Upper lobe of left lung (tissue), 6 donors: ENCODE measurements at regions not wholly inside any gene's neighbourhood (a gene's known extent, or its start where the extent isn't known, plus 50 kb on each side); places are given as distances from the start of the nearest gene placed in this dataset.
"Not testable (repeated sequence)": the region's sequence is repeated elsewhere in the genome, so short reads cannot be mapped to it uniquely, and the experiment has no call there.

Source experiments
- ATAC-seq, 2 donors: fragments of 200-7000 bp; cut with Tn5 transposase; one replicate each; pipeline ENCODE4 v1.9.1; 2022; ENCODE audit warnings: mild to moderate bottlenecking in 2 of 2, moderate library complexity in 2 of 2; ENCODE audit not compliant: low FRiP score in 2 of 2
- DNase-seq, 2 donors: peaks; one replicate each; pipeline ENCODE4 v3.0.0-alpha.2; 2019 to 2020
- H3K27ac ChIP-seq, 4 donors: fragments of 200-600 bp; sonication (generic); one replicate each; pipeline ENCODE4 v1.5.1; 2016 to 2019
- H3K27me3 ChIP-seq, 4 donors: fragments of 200-600 bp; sonication (generic); one replicate each; pipeline ENCODE4 v1.5.1; 2017 to 2019
- H3K36me3 ChIP-seq, 4 donors: fragments of 200-600 bp; sonication (generic); one replicate each; pipeline ENCODE4 v1.5.1; 2016 to 2019
- H3K4me1 ChIP-seq, 4 donors: fragments of 200-600 bp; sonication (generic); one replicate each; pipeline ENCODE4 v1.5.1; 2018 to 2019
- H3K4me3 ChIP-seq, 4 donors: fragments of 200-600 bp; sonication (generic); one replicate each; pipeline ENCODE4 v1.5.1; 2017 to 2019; ENCODE audit warnings: mild to moderate bottlenecking in 2 of 4, moderate library complexity in 1 of 4
- H3K9me3 ChIP-seq, 4 donors: fragments of 200-600 bp; sonication (generic); one replicate each; pipeline ENCODE4 v1.5.1; 2018 to 2019
- CTCF ChIP-seq, 6 experiments: fragments of 450-650 bp in 4 of 6; fragments of 200-600 bp in 2 of 6; sonication (generic) in 2 of 6; IDR thresholded peaks; one replicate each; pipeline ENCODE4 v1.5.1; 2016 to 2019; ENCODE audit warnings: antibody characterized with exemption in 6 of 6
- EP300 ChIP-seq, 4 donors: sonication (generic); formaldehyde crosslinking; IDR thresholded peaks; one replicate each; pipeline ENCODE4 v1.5.1; 2017; ENCODE audit warnings: antibody characterized with exemption in 4 of 4, control low read depth in 2 of 4
- POLR2A ChIP-seq, 4 donors: fragments of 450-650 bp; IDR thresholded peaks; one replicate each; pipeline ENCODE4 v1.5.1; 2016 to 2017; ENCODE audit warnings: antibody characterized with exemption in 4 of 4, mild to moderate bottlenecking in 2 of 4
- POLR2AphosphoS5 ChIP-seq, 2 donors: sonication (generic); formaldehyde crosslinking; IDR thresholded peaks; one replicate each; pipeline ENCODE4 v1.5.1; 2017; ENCODE audit warnings: antibody characterized with exemption in 2 of 2
- WGBS, 2 donors: methylation state at CpG; one replicate each; pipeline ENCODE4 v1.1.5; 2017 to 2018; 5-methylcytosine and 5-hydroxymethylcytosine counted together
- donor health status: DM: no; HTN: no; CAD: no; lungs with moderate emphysema.
- donor health status: DM: no; HTN: yes; CAD: no; lungs with severe emphysema.

- Histone ChIP-seq H3K36me3 (no peaks in the 10 kb centered on the region), H3K4me1 (no peaks in the 10 kb centered on the region), H3K4me3 (no peak overlapping the region), H3K27me3 (no peaks in the 10 kb centered on the region), H3K9me3 (no peaks in the 10 kb centered on the region), H3K27ac (no peak overlapping the region)
- no peak for TF ChIP-seq POLR2AphosphoS5 (IDR thresholded peaks at IDR 0.05)
- TF ChIP-seq EP300 (IDR thresholded peaks at IDR 0.05): no peak
- no peak for TF ChIP-seq CTCF (IDR thresholded peaks at IDR 0.05)
- no peak for TF ChIP-seq POLR2A (IDR thresholded peaks at IDR 0.05)
- no peak for ATAC-seq
- 81 to 85% methylated on average over 2 of the region's 2 CpGs for WGBS, 2 donors
- no peak for DNase-seq
Measured at GRCh38 chr6:125637207-125637606, 112.2 kb upstream of the HEY2 start.

GRCh38 chr6:125639466-125640020, 109.9 kb upstream of the HEY2 start:
- 46 to 52% methylated on average over 3 of the region's 3 CpGs for WGBS, 2 donors
- H3K27me3 ChIP-seq: no peaks in the 10 kb centered on the region
- H3K4me3 ChIP-seq: no peak overlapping the region
- TF ChIP-seq CTCF (IDR thresholded peaks at IDR 0.05) (no peak), POLR2A (IDR thresholded peaks at IDR 0.05) (no peak), EP300 (IDR thresholded peaks at IDR 0.05) (no peak), POLR2AphosphoS5 (IDR thresholded peaks at IDR 0.05) (no peak)
- no peaks in the 10 kb centered on the region for H3K4me1 ChIP-seq
- no peaks in the 10 kb centered on the region for H3K9me3 ChIP-seq
- no peaks in the 10 kb centered on the region for H3K36me3 ChIP-seq
- no peak overlapping the region for H3K27ac ChIP-seq
- ATAC-seq: no peak
- no peak for DNase-seq

- Histone ChIP-seq H3K27me3 (no peaks in the 10 kb centered on the region), H3K36me3 (no peaks in the 10 kb centered on the region), H3K27ac (no peak overlapping the region), H3K4me1 (no peaks in the 10 kb centered on the region), H3K9me3 (no peaks in the 10 kb centered on the region), H3K4me3 (no peak overlapping the region)
- WGBS, 2 donors: 91 to 92% methylated on average over 5 of the region's 5 CpGs
- TF ChIP-seq POLR2AphosphoS5 (IDR thresholded peaks at IDR 0.05) (no peak), CTCF (IDR thresholded peaks at IDR 0.05) (no peak), EP300 (IDR thresholded peaks at IDR 0.05) (no peak), POLR2A (IDR thresholded peaks at IDR 0.05) (no peak)
- ATAC-seq (no peak), DNase-seq (no peak)
Measured at GRCh38 chr6:125640441-125641150, 108.8 kb upstream of the HEY2 start.

GRCh38 chr6:125643967-125644661, 105.3 kb upstream of the HEY2 start:
- H3K4me3 ChIP-seq, H3K4me1 ChIP-seq, ATAC-seq, H3K27ac ChIP-seq, H3K9me3 ChIP-seq, H3K36me3 ChIP-seq, H3K27me3 ChIP-seq: not testable (repeated sequence)
- peak in 1 of 2 donors; percentile 82 for DNase-seq
- WGBS, 2 donors: 83 to 98% methylated on average over 7 to 25 of the region's 27 CpGs

- 85 to 97% methylated on average over 4 of the region's 4 CpGs for WGBS, 2 donors
- Histone ChIP-seq H3K27me3 (no peaks in the 10 kb centered on the region), H3K4me3 (no peak overlapping the region), H3K9me3 (no peaks in the 10 kb centered on the region), H3K27ac (no peak overlapping the region), H3K4me1 (no peaks in the 10 kb centered on the region), H3K36me3 (no peaks in the 10 kb centered on the region)
- no peak for DNase-seq
- TF ChIP-seq POLR2A (IDR thresholded peaks at IDR 0.05): no peak
- no peak for TF ChIP-seq EP300 (IDR thresholded peaks at IDR 0.05)
- no peak for ATAC-seq
Measured at GRCh38 chr6:125647391-125647790, 102.0 kb upstream of the HEY2 start.

GRCh38 chr6:125653752-125654151, 95.7 kb upstream of the HEY2 start:
- H3K4me3 ChIP-seq, H3K36me3 ChIP-seq, DNase-seq, ATAC-seq, H3K9me3 ChIP-seq, H3K27ac ChIP-seq, H3K27me3 ChIP-seq, H3K4me1 ChIP-seq: not testable (repeated sequence)
